ENCODE measurements at regions not wholly inside any gene's neighbourhood (a gene's known extent, or its start where the extent isn't known, plus 50 kb on each side); places are given as distances from the start of the nearest gene placed in this dataset.

DNA sequence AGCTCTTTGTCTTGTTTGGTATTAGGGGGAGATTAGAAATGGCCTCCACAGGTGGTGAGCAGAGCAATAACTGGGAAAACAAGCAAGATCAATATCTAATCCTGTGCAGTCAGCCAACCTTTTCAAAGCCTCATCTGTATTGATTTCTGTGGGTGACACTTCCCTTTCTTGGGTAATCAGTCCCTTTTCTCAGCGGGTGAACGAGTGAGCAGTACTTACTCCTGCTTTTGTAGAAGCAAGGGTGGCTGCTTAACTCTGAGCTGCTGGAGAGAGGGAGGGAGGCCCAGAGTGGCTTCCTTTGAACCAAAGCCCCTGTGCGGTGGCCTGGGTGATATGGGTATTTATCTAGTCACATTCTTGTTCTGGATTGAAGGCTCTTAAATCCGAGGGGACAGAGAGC, 254.8 kb upstream of the CHD6 start:
- TF ChIP-seq, protein P1, sequence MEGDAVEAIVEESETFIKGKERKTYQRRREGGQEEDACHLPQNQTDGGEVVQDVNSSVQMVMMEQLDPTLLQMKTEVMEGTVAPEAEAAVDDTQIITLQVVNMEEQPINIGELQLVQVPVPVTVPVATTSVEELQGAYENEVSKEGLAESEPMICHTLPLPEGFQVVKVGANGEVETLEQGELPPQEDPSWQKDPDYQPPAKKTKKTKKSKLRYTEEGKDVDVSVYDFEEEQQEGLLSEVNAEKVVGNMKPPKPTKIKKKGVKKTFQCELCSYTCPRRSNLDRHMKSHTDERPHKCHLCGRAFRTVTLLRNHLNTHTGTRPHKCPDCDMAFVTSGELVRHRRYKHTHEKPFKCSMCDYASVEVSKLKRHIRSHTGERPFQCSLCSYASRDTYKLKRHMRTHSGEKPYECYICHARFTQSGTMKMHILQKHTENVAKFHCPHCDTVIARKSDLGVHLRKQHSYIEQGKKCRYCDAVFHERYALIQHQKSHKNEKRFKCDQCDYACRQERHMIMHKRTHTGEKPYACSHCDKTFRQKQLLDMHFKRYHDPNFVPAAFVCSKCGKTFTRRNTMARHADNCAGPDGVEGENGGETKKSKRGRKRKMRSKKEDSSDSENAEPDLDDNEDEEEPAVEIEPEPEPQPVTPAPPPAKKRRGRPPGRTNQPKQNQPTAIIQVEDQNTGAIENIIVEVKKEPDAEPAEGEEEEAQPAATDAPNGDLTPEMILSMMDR (IDR thresholded peaks at IDR 0.05): no peak
- TF ChIP-seq, protein P2, sequence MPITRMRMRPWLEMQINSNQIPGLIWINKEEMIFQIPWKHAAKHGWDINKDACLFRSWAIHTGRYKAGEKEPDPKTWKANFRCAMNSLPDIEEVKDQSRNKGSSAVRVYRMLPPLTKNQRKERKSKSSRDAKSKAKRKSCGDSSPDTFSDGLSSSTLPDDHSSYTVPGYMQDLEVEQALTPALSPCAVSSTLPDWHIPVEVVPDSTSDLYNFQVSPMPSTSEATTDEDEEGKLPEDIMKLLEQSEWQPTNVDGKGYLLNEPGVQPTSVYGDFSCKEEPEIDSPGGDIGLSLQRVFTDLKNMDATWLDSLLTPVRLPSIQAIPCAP (CRISPR knock-in tag; IDR thresholded peaks at IDR 0.05): no peak
- TF ChIP-seq FOXP4 (CRISPR knock-in tag; IDR thresholded peaks at IDR 0.05) (no peak), ATF2 (CRISPR knock-in tag; IDR thresholded peaks at IDR 0.05; ENCODE audit: borderline replicate concordance, low read depth) (no peak)
